PC-9 (cell line): ENCODE measurements at regions not wholly inside any gene's neighbourhood (a gene's known extent, or its start where the extent isn't known, plus 50 kb on each side); places are given as distances from the start of the nearest gene placed in this dataset.

ENCODE experiments used
- EZH2 ChIP-seq: fragments of 200-600 bp; sonication (generic); IDR thresholded peaks from 2 replicates; pipeline ENCODE4 v1.8.0; 2017; ENCODE audit warnings: antibody characterized with exemption, low read depth
- TF ChIP-seq, protein P1 (sequence below): fragments of 200-600 bp; sonication (generic); conservative IDR thresholded peaks from 2 replicates; pipeline ENCODE4 v1.6.1; 2017; ENCODE audit warnings: mixed run types, antibody characterized with exemption, mild to moderate bottlenecking, moderate library complexity

DNA sequence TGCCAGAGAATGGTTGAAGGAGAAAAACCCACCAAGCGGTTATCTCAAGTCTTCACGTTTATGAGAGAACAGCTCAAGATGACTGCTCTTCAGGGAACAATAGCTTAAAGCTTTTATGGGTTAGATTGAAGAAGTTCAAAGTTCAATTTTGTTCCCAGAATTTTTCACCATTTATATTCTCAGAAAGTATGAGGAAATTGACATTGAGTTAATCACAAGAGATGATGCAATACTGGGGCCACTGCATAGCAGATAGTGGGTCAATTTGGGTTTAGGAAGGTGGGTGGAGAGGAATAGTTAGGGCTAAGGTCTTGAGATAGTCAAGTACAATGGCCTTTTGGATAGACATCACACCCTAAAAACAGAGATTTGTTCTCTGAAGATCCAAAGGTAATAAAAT is 539.3 kb downstream of the SQOR start:
- TF ChIP-seq, protein P1, sequence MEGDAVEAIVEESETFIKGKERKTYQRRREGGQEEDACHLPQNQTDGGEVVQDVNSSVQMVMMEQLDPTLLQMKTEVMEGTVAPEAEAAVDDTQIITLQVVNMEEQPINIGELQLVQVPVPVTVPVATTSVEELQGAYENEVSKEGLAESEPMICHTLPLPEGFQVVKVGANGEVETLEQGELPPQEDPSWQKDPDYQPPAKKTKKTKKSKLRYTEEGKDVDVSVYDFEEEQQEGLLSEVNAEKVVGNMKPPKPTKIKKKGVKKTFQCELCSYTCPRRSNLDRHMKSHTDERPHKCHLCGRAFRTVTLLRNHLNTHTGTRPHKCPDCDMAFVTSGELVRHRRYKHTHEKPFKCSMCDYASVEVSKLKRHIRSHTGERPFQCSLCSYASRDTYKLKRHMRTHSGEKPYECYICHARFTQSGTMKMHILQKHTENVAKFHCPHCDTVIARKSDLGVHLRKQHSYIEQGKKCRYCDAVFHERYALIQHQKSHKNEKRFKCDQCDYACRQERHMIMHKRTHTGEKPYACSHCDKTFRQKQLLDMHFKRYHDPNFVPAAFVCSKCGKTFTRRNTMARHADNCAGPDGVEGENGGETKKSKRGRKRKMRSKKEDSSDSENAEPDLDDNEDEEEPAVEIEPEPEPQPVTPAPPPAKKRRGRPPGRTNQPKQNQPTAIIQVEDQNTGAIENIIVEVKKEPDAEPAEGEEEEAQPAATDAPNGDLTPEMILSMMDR, result no peak
- TF ChIP-seq EZH2, result no peak
